IPS-18a (cell line): ENCODE measurements at regions not wholly inside any gene's neighbourhood (a gene's known extent, or its start where the extent isn't known, plus 50 kb on each side); places are given as distances from the start of the nearest gene placed in this dataset.
"Not testable (repeated sequence)": the region's sequence is repeated elsewhere in the genome, so short reads cannot be mapped to it uniquely, and the experiment has no call there.

Experiments
- H3K27ac ChIP-seq: one replicate; pipeline ENCODE4 v1.5.1; 2013; ENCODE audit warnings: low read length
- H3K27me3 ChIP-seq: one replicate; pipeline ENCODE4 v1.6.1; 2013; ENCODE audit warnings: mild to moderate bottlenecking, low read length; ENCODE audit not compliant: control insufficient read depth, insufficient read depth
- H3K36me3 ChIP-seq: one replicate; pipeline ENCODE4 v1.6.1; 2013; ENCODE audit warnings: low read depth, low read length; ENCODE audit not compliant: control insufficient read depth
- H3K4me1 ChIP-seq: one replicate; pipeline ENCODE4 v1.6.1; 2013; ENCODE audit warnings: low read depth, low read length; ENCODE audit not compliant: control insufficient read depth
- H3K4me3 ChIP-seq: one replicate; pipeline ENCODE4 v1.5.1; 2013; ENCODE audit warnings: low read length
- H3K9ac ChIP-seq: one replicate; pipeline ENCODE4 v1.6.1; 2013; ENCODE audit warnings: mild to moderate bottlenecking, low read length, moderate library complexity
- H3K9me3 ChIP-seq: one replicate; pipeline ENCODE4 v1.6.1; 2013; ENCODE audit warnings: low read depth, low read length; ENCODE audit not compliant: control insufficient read depth

- Histone ChIP-seq H3K27me3 (no peaks in the 10 kb centered on the region), H3K9me3 (no peaks in the 10 kb centered on the region), H3K4me3 (no peak overlapping the region), H3K4me1 (peaks cover 4% of the 10 kb centered on the region), H3K9ac (no peak overlapping the region), H3K36me3 (no peaks in the 10 kb centered on the region), H3K27ac (no peak overlapping the region)
These were observed 88.2 kb upstream of the ARMC3 start for GRCh38 chr10:22839639-22840038.

DNA sequence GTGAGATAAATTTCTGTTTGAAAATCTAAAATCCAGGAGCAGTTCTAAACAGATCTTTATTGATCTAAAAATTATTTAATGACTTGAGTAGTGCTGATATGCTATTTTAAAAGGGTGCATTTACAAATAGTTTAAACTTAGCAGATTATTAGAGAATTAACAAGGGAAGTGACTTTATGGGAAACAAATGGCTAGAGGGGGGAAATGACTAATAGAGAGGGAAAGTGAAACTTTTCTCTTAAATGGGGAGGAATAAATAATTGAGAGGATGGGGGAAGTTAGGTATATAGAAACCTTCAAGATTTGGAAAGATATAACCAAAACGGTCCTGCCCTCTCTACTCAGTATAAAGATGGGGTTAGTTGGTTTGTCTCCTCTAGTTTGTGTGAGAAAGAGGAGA, 90.1 kb upstream of the ARMC3 start:
- H3K4me1 ChIP-seq, result peaks cover 4% of the 10 kb centered on the region
- H3K27ac ChIP-seq, result no peak overlapping the region
- H3K4me3 ChIP-seq, result no peak overlapping the region
- no peaks in the 10 kb centered on the region for H3K27me3 ChIP-seq
- no peaks in the 10 kb centered on the region for H3K9me3 ChIP-seq
- H3K9ac ChIP-seq, result no peak overlapping the region
- H3K36me3 ChIP-seq, result no peaks in the 10 kb centered on the region

- Histone ChIP-seq H3K36me3 (no peaks in the 10 kb centered on the region), H3K9me3 (no peaks in the 10 kb centered on the region), H3K4me3 (no peak overlapping the region), H3K27ac (no peak overlapping the region), H3K27me3 (no peaks in the 10 kb centered on the region), H3K4me1 (peaks cover 4% of the 10 kb centered on the region), H3K9ac (no peak overlapping the region)
These were observed 90.5 kb upstream of the ARMC3 start for GRCh38 chr10:22837351-22837750.

GRCh38 chr10:22834471-22834870, 93.4 kb upstream of the ARMC3 start:
- H3K9me3 ChIP-seq, result no peaks in the 10 kb centered on the region
- H3K36me3 ChIP-seq, result no peaks in the 10 kb centered on the region
- H3K27ac ChIP-seq, result no peak overlapping the region
- H3K4me3 ChIP-seq, result no peak overlapping the region
- no peaks in the 10 kb centered on the region for H3K27me3 ChIP-seq
- H3K9ac ChIP-seq, result no peak overlapping the region
- peaks cover under 1% of the 10 kb centered on the region for H3K4me1 ChIP-seq

DNA sequence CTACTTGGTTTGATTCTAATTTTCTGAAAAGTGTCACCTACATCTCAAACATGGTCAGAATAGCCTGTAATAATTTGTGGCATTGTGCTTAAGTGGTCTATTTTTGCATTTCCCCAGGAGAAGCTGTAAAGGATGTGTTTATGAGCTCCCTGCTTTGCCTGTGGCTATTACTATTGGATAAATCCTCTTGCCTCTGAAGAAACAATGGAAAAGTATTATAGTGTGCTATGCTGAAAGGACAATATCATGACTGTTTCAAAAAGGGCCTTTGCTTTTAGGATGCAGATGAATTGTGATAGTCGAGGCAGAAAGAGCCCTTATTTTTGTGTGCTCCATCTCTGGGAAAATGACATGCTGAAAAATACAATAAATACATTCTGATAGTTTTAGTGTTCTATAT, 94.1 kb upstream of the ARMC3 start:
- H3K4me1 ChIP-seq, result no peaks in the 10 kb centered on the region
- H3K27ac ChIP-seq, result no peak overlapping the region
- H3K27me3 ChIP-seq, result no peaks in the 10 kb centered on the region
- no peak overlapping the region for H3K4me3 ChIP-seq
- no peaks in the 10 kb centered on the region for H3K9me3 ChIP-seq
- no peaks in the 10 kb centered on the region for H3K36me3 ChIP-seq
- no peak overlapping the region for H3K9ac ChIP-seq

DNA sequence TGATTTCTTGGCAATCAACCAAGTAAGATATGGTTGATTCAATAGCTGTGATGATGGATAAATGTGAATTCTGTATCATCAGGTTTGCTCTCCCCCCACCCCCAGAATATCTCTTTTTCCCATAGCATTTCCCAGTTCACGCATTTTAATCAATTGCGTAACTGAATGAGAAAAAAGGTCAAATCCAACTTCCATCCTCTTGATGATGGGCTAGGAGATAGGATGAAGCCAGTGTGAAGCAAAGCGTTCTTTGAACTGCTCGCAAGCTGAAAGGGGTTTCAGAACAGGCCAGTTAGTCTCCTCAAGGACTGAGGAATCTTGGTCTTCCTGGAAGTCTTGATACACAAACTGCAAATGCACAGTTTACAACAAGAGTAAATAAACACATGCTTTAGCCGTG, 94.5 kb upstream of the ARMC3 start:
- no peak overlapping the region for H3K27ac ChIP-seq
- H3K36me3 ChIP-seq, result no peaks in the 10 kb centered on the region
- H3K27me3 ChIP-seq, result no peaks in the 10 kb centered on the region
- H3K4me1 ChIP-seq, result no peaks in the 10 kb centered on the region
- no peak overlapping the region for H3K9ac ChIP-seq
- H3K9me3 ChIP-seq, result no peaks in the 10 kb centered on the region
- no peak overlapping the region for H3K4me3 ChIP-seq

GRCh38 chr10:22832851-22833250, 95.0 kb upstream of the ARMC3 start:
- no peak overlapping the region for H3K4me3 ChIP-seq
- H3K36me3 ChIP-seq, result no peaks in the 10 kb centered on the region
- H3K9me3 ChIP-seq, result no peaks in the 10 kb centered on the region
- H3K4me1 ChIP-seq, result no peaks in the 10 kb centered on the region
- H3K27me3 ChIP-seq, result no peaks in the 10 kb centered on the region
- no peak overlapping the region for H3K9ac ChIP-seq
- no peak overlapping the region for H3K27ac ChIP-seq

GRCh38 chr10:22832066-22832602, 95.7 kb upstream of the ARMC3 start:
- Histone ChIP-seq H3K36me3 (no peaks in the 10 kb centered on the region), H3K4me3 (no peak overlapping the region)

GRCh38 chr10:22831586-22831985, 96.3 kb upstream of the ARMC3 start:
- Histone ChIP-seq H3K9me3 (no peaks in the 10 kb centered on the region), H3K27me3 (no peaks in the 10 kb centered on the region), H3K4me1 (no peaks in the 10 kb centered on the region), H3K27ac (no peak overlapping the region), H3K9ac (no peak overlapping the region), H3K4me3 (no peak overlapping the region), H3K36me3 (no peaks in the 10 kb centered on the region)

More at GRCh38 chr10:22832066-22832602, 95.7 kb upstream of the ARMC3 start:
- Histone ChIP-seq H3K27ac (no peak overlapping the region), H3K4me1 (no peaks in the 10 kb centered on the region), H3K9ac (no peak overlapping the region), H3K9me3 (no peaks in the 10 kb centered on the region), H3K27me3 (no peaks in the 10 kb centered on the region)

GRCh38 chr10:22828712-22829111, 99.1 kb upstream of the ARMC3 start:
- not testable (repeated sequence) for H3K4me3 ChIP-seq, H3K4me1 ChIP-seq, H3K9ac ChIP-seq, H3K27me3 ChIP-seq, H3K9me3 ChIP-seq, H3K27ac ChIP-seq, H3K36me3 ChIP-seq

DNA sequence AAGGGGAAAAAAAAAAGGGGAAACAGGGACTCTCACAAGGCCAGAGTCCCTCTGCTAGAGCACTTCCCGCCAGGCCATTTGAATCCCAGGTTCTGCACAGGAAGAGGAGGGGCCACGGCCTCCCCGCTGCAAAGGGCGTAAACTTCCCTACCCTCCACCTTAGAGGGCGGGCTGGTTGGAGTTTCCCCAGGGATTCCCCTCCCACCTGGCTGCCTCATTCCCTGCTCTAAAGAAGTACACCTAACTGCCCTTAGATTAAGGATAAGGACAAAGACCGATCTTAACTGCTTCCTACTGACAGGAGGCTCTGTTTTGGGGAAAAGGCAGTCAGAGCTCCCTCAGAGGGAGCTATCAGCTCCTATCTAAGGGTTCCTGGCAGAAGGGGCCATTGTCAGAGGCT, 102.0 kb upstream of the ARMC3 start:
- H3K27ac ChIP-seq, result no peak overlapping the region

GRCh38 chr10:22824984-22825383, 102.9 kb upstream of the ARMC3 start:
- Histone ChIP-seq H3K9ac (no peak overlapping the region), H3K4me1 (no peaks in the 10 kb centered on the region), H3K9me3 (no peaks in the 10 kb centered on the region), H3K27ac (no peak overlapping the region), H3K4me3 (no peak overlapping the region), H3K27me3 (no peaks in the 10 kb centered on the region), H3K36me3 (no peaks in the 10 kb centered on the region)

More for the DNA sequence above, 102.0 kb upstream of the ARMC3 start:
- Histone ChIP-seq H3K4me3 (no peak overlapping the region), H3K27me3 (no peaks in the 10 kb centered on the region), H3K4me1 (no peaks in the 10 kb centered on the region), H3K36me3 (no peaks in the 10 kb centered on the region), H3K9ac (no peak overlapping the region), H3K9me3 (no peaks in the 10 kb centered on the region)
